Right lobe of liver (tissue), 6 donors: ENCODE measurements at regions not wholly inside any gene's neighbourhood (a gene's known extent, or its start where the extent isn't known, plus 50 kb on each side); places are given as distances from the start of the nearest gene placed in this dataset.

Experiments
- ATAC-seq, 4 donors: fragments of 200-7000 bp; cut with Tn5 transposase; one replicate each; pipeline ENCODE4 v1.9.1; 2020; ENCODE audit warnings: mild to moderate bottlenecking in 4 of 4, moderate library complexity in 4 of 4
- DNase-seq, 3 donors: peaks; one replicate each; pipeline ENCODE4 v3.0.0-alpha.2; 2020
- H3K27ac ChIP-seq, 3 donors: fragments of 200-600 bp; one replicate each; pipeline ENCODE4 v1.8.0; 2022
- H3K27me3 ChIP-seq, 2 donors: fragments of 200-600 bp; one replicate each; pipeline ENCODE4 v1.8.0; 2022
- H3K36me3 ChIP-seq, 4 donors: fragments of 200-600 bp; sonication (generic) in 1 of 4; one replicate each; pipeline versions ENCODE4 v1.5.1 to v1.8.0; 2017 to 2022; ENCODE audit warnings: control low read depth in 1 of 4
- H3K4me1 ChIP-seq, 4 donors: fragments of 200-600 bp; sonication (generic) in 1 of 4; one replicate each; pipeline versions ENCODE4 v1.5.1 to v1.8.0; 2017 to 2022; ENCODE audit warnings: control low read depth in 1 of 4
- H3K4me3 ChIP-seq, 3 donors: fragments of 200-600 bp; one replicate each; pipeline ENCODE4 v1.8.0; 2022
- H3K9me3 ChIP-seq, 4 donors: fragments of 200-600 bp; sonication (generic) in 1 of 4; one replicate each; pipeline versions ENCODE4 v1.5.1 to v1.8.0; 2017 to 2022; ENCODE audit warnings: control low read depth in 1 of 4
- CTCF ChIP-seq, 4 donors: fragments of 200-600 bp in 3 of 4; fragments of 450-650 bp in 1 of 4; IDR thresholded peaks; one replicate each; pipeline versions ENCODE4 v1.5.1 to v1.8.0; 2016 to 2022; ENCODE audit warnings: antibody characterized with exemption in 4 of 4, mild to moderate bottlenecking in 2 of 4
- POLR2A ChIP-seq: fragments of 450-650 bp; IDR thresholded peaks from one replicate; pipeline ENCODE4 v1.6.1; 2017; ENCODE audit warnings: antibody characterized with exemption, mild to moderate bottlenecking
- WGBS: methylation state at CpG from one replicate; pipeline ENCODE4 v1.1.6; 2018; ENCODE audit warnings: low coverage, low lambda C conversion rate; ENCODE audit not compliant: insufficient coverage; ENCODE audit errors: missing lambda C conversion rate; 5-methylcytosine and 5-hydroxymethylcytosine counted together
- intact Hi-C, 2 donors: fragments of 100-400 bp; cut with DNase I; formaldehyde crosslinking; loops; one replicate each; pipeline versions ENCODE4 v1.11.2 to v1.14.1; 2022
- donor health status: DM: no; HTN: yes; CAD: no.
- donor health status: DM: no; HTN: no; CAD: no.
- donor health status: DM: no; HTN: no; CAD: no.
- donor health status: DM: no; HTN: yes; CAD: no.
- donor health status: DM: no; HTN: yes; CAD: no.

- H3K36me3 ChIP-seq, result no peaks in the 10 kb centered on the region
- H3K4me1 ChIP-seq, result no peaks in the 10 kb centered on the region
- H3K4me3 ChIP-seq, result no peak overlapping the region
- 38% methylated on average over 1 of the region's 1 CpG for WGBS
- ATAC-seq (no peak), DNase-seq (no peak)
- TF ChIP-seq POLR2A, result no peak
- no peak for TF ChIP-seq CTCF (IDR thresholded peaks at IDR 0.05)
- H3K9me3 ChIP-seq, result no peaks in the 10 kb centered on the region
- H3K27me3 ChIP-seq, result no peaks in the 10 kb centered on the region
- intact Hi-C loops, result no loop called here
- no peak overlapping the region for H3K27ac ChIP-seq
Observed at GRCh38 chr6:74993136-74993535, 212.7 kb downstream of the COL12A1 start.

- ATAC-seq (no peak), DNase-seq (no peak)
- H3K4me1 ChIP-seq, result no peaks in the 10 kb centered on the region
Observed at GRCh38 chr6:74991573-74992332, 214.1 kb downstream of the COL12A1 start.

GRCh38 chr6:74979065-74979766 lies 226.6 kb downstream of the COL12A1 start:
- intact Hi-C loops, result no loop called here
- Histone ChIP-seq H3K36me3 (no peaks in the 10 kb centered on the region), H3K4me1 (no peaks in the 10 kb centered on the region), H3K27me3 (no peaks in the 10 kb centered on the region), H3K27ac (no peak overlapping the region), H3K9me3 (no peaks in the 10 kb centered on the region), H3K4me3 (no peak overlapping the region)
- no peak for ATAC-seq
- 55% methylated on average over 7 of the region's 7 CpGs for WGBS
- no peak for DNase-seq
- TF ChIP-seq CTCF (IDR thresholded peaks at IDR 0.05) (no peak), POLR2A (no peak)

More at GRCh38 chr6:74991573-74992332, 214.1 kb downstream of the COL12A1 start:
- WGBS, result 49% methylated on average over 3 of the region's 3 CpGs
- H3K9me3 ChIP-seq, result no peaks in the 10 kb centered on the region
- no peaks in the 10 kb centered on the region for H3K36me3 ChIP-seq
- intact Hi-C loops, result no loop called here
- TF ChIP-seq CTCF (IDR thresholded peaks at IDR 0.05) (no peak), POLR2A (no peak)
- no peak overlapping the region for H3K27ac ChIP-seq
- H3K27me3 ChIP-seq, result no peaks in the 10 kb centered on the region
- no peak overlapping the region for H3K4me3 ChIP-seq

- Histone ChIP-seq H3K27ac (no peak overlapping the region), H3K4me1 (no peaks in the 10 kb centered on the region), H3K9me3 (no peaks in the 10 kb centered on the region), H3K27me3 (no peaks in the 10 kb centered on the region), H3K36me3 (no peaks in the 10 kb centered on the region), H3K4me3 (no peak overlapping the region)
- intact Hi-C loops, result no loop called here
- no peak for DNase-seq
- no peak for TF ChIP-seq CTCF (IDR thresholded peaks at IDR 0.05)
- no peak for TF ChIP-seq POLR2A
- ATAC-seq, result no peak
- WGBS, result 62% methylated on average over 2 of the region's 2 CpGs
Observed at GRCh38 chr6:74976701-74977100, 229.2 kb downstream of the COL12A1 start.
